Activated CD4-positive, alpha-beta T cell treated with anti-CD3 and anti-CD28 coated beads, Interleukin-2, Interleukin-6, amounts not matched to agents 100 ng/mL and 50 ng/mL, durations not matched to agents 16 hours and 8 hours (primary cell): ENCODE measurements at regions not wholly inside any gene's neighbourhood (a gene's known extent, or its start where the extent isn't known, plus 50 kb on each side); places are given as distances from the start of the nearest gene placed in this dataset.

Experiments
- DNase-seq: peaks from one replicate; pipeline ENCODE4 v3.0.0-alpha.2; 2020

DNA sequence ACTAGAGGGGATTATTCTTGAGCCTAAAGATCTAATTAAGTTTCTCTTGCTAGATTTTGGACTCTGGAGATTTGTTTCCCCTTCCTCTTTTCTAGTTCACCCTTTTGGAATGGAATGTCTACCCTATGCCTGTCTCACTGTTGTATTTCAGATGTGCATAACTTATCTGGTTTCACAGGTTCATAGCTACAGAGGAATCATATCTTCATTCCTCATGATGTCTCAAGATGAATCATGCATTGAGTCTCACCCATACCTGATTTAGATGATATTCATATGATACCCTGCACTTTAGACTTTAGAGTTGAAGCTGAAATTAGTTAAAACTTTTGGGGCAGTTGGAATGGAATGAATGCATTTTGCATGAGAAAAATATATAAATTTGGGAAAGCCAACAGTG, 246.7 kb downstream of the HS3ST1 start:
- DNase-seq = no peak

DNA sequence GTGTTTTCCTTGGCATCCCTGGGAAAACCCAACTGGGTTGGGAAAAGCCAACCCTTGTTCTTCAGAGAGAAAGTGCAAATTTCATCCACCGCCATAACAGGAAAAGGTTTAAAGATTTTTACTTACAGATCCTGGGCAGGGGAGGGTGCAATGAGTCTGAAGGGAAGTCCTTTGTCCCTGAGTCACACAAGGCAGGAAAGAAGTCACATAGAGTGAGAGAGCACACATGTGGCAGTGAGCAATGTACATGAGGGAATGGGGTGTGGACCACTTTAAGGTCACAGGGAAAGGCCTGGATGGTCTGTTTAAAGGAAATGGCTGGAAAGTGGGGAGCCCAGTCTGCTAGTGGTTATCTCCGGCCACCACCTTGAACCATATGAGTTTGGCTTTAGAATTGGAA, 248.9 kb downstream of the HS3ST1 start:
- no peak for DNase-seq

DNA sequence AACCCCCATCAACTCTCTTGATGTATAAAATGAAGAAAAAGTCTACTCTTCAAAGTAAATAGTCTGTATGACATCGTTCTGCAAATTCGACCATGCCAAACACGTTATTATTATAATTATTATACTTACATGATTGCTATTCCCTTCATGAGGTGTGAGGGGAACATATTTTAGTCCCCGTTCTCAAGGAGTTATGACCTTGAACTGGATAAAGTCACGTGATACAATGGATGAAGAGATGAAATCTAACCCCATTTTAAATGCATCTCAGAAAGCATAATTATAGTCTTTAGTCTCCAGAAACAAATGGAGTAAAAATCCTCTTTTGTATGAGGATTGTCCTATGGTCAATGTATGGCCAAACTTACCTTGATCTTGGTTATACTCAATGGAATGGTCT, 250.3 kb downstream of the HS3ST1 start:
- DNase-seq = no peak

DNA sequence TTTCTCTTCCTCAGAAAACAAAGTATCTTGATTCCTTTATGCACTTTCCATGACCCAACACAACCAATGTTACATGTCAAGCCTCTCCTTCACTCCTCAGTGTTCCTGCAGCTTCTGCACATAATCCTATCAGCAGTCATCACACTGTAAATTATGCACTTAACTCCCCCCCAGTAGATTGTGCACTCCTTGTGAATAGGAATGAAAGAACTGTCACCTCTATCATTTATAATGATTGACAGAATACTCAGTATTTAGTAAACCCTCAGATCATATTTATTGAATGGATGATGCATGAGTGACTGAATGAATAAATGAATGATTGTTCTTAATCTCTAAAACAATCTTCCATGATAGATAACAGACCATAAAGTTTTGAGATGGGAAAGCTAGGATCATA, 253.3 kb downstream of the HS3ST1 start:
- no peak for DNase-seq

DNA sequence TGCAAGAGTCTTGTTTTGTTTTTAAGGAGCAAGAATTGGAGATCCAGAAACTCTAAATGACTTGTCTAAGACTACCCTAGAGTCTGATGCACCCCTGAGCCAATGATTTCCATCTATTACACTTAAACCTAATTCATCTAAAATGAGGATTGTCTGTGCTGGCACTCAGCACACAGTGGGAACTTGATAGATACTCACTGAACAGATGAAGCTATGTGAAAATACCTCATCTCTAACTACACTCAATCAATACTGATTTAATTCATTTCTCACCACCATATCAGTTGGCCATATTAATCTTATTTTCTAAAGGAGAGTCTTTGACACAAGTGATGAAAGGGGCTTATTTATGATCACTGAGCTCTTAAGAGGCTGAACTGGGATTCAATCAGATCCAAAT, 262.1 kb downstream of the HS3ST1 start:
- no peak for DNase-seq

DNA sequence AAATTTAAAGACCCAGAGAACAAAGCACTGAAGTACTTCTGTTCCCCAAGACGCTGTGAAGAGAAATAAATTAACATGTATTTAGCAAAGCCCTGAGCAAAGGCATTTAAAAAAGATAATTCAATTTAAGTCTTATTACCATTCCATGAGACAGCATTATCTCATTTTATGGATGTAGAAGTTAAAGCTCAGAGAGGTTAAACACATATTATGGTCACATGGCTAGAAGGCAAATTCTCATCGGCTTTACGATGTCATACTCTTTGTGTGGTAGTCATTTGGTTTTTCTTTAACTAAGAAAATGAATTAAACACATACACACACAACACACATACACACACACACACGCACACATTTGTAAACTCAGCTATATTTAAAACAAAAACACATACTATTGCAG, 262.7 kb downstream of the HS3ST1 start:
- no peak for DNase-seq

DNA sequence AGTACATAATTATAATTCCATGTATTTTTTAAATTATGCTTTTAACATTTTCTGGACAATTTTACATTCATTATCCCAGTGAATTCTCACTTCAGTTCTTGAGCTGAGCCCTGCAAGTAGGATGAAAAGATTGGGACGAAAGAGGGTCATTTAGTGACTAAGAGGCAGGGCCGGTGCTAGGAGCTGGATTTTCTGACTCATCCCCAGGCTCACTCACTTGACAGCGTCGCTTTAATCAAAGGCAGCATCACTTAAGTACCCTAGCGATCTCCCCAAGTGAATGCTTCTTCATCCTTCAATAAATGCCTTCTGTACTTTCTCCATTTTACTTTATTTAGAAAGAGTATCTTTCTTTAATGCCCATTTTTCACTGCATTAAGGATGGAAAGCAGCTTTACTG, 263.6 kb downstream of the HS3ST1 start:
- no peak for DNase-seq

DNA sequence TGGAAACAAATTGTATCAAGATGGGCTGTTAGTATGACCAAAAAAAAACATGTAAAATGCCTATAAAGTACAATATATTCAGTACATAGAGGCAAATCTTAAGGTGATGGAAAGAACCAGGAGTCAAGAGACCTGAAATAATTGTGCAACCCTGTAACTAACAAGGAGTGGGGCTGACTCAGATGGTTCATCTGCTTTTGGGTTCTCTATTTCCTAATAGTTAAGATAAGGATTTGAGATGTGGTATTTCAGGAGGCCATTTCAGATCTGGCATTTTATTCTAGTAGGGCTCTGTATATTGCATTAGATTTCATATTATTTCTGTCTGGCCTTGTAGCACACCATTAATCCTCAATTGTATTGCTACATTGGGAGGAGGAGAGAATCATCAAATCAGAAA, 268.4 kb downstream of the HS3ST1 start:
- DNase-seq = no peak

DNA sequence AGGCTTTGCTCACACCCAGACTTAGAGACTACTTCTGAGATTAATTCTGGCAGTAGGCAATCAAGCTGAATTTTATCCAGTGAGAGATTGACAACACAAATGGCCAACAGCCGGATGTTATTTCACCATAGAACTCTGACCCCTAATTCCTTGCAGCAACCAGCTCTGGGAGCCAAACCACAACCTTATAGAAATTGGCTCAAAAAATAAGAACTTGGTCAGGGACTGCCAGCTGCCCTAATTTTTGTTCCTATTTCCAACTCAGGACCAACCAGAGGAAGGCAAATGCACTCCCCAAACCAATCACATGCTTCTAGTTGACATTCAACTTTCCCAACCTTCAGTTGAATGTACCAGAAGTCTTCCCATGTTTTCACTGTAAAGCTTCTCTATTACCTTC, 269.7 kb downstream of the HS3ST1 start:
- DNase-seq = no peak

DNA sequence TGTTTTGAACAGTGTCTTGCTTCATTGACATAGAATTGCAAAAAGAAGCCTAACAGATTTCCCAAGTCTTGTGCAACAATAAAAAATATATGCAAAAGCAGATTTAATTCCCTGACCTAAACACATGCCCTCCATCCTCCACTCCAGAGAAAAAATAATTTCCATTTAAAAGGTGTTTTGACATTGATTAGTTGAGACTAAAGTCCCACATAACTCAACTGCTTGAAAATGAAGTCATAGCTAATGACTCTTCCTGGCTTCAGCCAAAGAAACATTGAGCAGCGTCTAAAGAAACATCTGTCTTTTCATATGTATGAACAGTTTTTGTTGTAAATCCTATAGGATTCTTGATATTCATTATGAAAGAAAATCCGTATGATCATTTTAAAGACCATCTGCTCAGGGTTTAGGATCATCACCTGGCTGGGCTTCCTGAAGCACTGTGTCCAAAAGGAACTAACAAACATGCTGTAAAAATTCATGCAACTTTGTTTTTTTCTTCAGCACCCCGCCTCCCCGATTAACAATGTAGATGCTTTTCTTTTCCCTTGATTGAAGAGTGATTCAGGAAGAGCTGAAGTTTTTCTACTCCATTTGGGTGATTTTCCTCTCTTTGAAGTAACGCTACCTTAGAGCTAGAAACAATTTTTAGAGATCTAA, 273.4 kb downstream of the HS3ST1 start:
- DNase-seq = no peak

DNA sequence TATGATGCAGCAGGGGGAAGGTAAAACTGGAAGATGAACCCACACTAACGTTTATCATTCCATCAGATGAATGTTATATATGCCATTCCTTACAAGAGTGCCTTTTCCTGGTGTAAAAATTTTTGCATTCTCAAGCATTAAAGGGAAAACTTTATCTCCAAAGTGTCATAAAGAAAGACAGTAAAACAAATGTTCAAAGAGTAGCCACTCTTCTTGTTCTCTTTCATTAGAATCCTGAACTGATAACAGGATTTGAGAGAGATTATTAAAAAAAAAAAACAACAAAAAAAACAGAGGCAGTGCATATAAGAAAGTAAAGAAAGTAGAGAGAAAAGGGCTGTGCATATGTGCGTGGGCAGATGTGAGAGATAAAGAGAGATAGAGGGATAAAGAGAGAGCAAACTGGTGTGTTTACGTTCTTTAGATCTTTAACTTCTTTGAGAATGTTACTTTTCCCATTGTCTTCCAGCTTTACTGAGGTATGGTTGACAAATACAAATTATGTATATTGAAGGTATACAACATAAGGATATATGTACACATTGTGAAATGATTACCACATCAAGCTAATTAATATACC, 275.4 kb downstream of the HS3ST1 start:
- DNase-seq = no peak

DNA sequence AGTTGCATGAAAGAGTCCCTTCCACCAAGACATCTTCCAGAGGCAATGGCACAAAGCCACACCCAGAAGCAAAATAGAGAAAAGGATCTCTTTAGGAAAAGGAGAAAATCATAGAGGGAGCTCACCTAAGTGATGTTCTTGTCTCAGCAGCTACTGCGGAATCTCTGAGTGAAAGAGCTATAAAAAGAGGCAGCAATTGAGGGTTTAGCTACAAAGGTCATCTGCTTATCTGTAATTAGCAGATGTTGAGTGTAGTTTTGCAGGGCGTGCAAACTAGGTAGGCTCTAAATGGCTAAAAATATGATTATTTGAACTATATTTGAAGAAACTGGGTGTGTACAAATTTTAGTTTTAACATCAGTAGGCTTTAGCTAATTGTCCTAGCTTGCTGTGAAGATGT, 276.0 kb downstream of the HS3ST1 start:
- DNase-seq = no peak

DNA sequence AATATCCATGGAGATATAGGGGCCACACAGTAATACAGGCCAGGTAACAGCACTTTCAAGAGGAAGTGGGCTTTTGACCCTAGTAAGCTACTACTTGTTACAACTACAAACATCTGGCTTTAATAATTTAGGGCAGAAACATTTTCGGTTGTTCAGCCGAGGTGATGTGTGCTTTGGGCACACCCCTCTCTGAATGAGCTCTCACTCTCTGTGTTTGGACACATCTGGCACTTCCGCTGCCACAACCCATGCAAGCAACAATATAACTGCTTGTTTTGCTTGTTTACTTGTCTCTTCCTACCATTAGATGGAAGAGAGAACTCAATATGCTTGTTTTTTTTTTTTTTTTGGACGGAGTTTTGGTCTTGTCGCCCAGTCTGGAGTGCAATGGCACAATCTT, 277.2 kb downstream of the HS3ST1 start:
- DNase-seq = no peak

DNA sequence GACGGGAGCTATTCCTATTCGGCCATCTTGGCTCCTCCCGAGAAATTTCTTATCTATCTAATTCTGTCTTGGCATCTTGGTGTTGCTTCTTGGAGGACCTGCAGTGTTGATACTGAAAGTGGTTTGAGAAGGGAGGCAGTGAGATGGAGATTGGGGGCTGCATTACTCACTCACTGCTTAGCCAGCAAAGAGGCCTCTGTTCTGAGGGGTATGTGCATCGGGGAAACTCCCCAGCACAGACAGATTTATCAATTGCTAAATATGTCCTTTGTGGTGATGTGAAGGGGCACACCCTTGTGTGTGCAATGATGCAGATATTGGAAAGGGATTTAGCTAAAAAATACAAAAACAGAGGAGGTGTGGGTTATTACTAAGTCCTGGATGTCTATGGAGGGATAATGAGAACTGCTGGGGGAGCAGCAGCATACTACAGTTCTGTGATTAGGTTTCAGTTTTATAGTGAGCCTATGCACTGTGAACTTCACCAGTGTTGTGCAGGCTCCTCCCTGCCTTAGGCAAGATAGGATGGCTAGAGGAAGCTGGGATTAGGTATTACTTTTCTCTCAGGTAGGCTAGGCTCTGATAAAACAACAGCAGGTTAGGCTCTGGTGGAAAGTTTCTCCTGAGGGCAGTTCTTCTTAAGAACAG, 279.0 kb downstream of the HS3ST1 start:
- no peak for DNase-seq

DNA sequence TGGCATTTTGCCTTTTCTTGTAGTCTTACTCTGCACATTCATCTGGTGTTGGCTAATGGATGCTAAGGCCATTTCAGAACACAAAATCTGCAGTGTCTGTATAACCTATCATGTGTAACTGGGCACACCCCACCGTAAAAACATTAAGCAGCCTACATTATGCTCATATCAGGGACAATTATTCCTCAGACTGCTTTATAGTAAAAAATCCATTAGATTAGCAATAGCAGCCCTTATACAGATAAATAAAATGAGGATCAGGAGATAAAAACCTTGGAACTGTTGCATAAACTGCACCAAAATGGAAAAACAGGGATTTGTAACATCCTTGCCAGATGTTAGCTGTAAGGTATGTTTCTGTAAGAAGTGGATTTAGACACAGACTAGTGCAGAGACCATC, 288.8 kb downstream of the HS3ST1 start:
- no peak for DNase-seq

DNA sequence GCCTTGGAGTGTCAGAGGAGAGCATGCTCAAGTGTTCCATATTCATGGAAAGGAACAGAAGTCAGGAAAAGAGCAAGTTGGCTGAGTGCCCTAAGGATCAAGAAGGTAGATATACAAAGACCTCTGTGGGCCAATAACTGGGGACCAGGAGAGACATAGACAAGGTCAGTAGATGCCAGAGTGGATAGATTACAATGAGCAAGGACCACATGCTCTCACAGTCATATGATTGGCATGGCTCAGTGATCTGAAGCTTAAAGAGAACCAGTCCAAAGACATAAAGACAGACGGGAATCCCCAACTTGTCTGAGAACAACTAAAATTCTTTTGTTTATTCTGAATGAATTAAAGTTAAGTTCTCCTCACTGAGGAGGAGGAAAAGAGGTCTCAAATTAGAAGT, 289.7 kb downstream of the HS3ST1 start:
- no peak for DNase-seq

DNA sequence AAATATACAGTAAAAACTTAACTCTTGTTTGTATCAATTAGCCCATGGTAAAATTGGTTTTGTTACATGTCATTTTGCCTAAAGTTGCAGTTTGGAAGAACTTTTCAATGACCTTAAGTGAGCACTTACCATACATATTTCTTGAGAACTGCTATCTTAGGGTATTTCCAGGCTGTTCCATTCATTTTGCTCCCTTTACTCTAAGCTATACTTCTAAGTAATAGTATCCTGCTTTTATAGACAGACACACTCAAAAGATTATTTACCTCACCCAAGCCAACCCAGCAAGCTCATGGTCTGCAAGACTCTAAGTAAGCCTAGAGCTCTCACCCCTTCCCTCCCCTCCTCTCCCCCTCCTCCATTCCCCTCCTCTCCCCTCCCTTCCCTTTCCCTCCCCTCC, 294.0 kb downstream of the HS3ST1 start:
- DNase-seq = no peak

DNA sequence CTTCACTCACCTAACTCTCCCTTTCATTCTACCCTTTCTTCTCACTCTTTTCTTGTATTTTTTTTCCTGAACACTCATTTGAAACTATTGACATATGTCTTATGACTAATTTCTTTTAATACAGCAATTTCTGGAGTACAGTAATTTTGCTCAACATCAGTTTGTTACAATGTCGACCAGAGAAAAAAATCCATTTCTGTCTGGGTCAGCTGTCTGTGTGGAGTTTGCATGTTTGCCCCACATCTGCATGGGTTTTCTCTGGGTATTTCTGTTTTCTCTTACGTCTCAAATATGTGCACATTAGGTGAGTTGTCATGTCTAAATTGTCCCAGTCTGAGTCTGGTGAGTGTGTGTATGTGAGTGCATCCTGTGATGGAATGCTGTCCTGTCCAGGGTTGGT, 294.8 kb downstream of the HS3ST1 start:
- no peak for DNase-seq

DNA sequence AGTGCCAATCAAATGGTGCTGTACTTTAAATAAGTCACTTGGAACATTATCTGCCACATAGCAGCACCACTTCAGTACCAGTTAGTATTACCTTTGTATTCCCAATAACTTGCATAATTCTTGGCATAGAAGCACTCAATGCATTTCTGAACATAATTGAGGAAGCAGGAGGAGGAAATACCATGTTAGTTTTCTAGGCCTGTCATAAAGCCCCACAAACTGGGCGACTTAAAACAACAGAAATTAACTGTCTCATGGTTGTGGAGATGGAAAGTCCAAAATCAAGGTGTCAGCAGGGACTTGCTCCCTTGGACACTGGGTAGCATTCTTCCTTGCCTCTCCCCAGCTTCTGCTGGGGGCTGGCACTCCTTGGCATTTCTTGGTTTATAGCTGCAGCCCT, 296.2 kb downstream of the HS3ST1 start:
- DNase-seq = no peak

DNA sequence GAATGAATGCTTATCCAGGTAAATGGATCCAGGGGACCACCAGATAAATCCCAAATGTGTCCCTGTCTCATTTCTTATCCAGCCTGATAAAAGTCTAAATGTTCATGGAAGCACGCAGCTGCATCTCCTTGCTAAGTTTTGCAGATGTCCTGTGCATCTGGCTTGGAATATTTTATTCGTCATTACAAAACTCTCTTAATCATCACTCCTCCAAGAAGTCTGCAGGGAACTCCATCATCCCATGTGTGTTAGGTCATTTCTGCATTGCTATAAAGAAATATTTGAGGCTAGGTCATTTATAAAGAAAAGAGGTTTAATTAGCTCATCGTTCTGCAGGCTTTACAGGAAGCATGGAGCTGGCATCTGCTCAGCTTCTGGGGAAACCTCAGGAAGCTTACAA, 297.2 kb downstream of the HS3ST1 start:
- DNase-seq = no peak

DNA sequence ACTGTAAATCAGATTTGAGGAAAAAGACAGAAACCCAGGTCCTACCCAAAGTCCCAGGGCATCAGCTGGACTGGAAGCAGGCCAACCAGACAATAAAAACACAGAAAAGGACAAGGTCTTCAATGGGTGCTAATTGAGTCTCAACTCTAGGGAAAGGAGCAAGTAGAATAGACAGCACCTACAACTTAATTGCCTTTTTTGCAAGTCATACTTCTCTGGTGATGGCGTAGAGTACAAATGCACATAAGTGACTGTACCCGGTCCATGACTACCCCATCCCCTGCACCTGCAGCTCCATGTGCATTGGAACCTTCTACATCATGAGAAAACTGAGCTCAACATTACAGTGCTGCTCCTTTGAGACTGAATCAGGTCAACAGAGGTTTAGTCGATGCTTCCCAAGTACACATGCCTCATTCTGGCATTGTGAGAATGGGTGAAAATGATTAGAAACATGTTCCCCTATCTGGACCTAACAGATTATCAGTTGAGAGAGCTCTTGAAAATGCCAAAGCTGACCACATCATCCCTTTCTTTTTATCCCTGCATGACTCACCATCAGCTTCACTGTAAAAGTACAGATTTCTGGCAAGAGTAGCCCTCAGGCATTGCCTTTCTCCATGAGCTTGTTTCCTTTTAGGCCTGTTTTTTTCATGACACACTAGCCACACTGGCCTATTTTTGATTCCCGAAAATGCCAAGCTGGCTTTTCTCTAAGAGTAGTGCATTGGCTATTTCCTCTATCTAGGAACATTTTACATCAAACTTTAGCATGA, 298.3 kb downstream of the HS3ST1 start:
- DNase-seq = no peak

DNA sequence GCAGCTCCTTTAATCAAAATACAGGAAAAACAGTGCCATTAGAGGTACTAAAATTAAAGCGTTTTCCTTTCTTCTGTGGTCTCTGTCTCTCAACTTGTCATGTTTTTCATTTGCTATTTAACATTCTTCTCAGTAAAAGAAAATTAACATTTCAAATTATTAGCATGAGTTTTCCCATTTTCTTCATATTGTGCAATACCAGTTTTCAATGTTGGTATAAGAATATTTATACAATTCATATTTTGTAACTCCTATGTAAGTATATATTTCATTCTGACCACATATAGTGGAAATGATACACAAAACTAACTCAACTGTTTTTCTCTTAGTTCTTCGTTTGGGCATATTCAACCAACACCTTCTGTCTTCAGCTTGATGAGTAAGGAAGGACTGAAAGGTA, 308.3 kb downstream of the HS3ST1 start:
- DNase-seq = no peak

DNA sequence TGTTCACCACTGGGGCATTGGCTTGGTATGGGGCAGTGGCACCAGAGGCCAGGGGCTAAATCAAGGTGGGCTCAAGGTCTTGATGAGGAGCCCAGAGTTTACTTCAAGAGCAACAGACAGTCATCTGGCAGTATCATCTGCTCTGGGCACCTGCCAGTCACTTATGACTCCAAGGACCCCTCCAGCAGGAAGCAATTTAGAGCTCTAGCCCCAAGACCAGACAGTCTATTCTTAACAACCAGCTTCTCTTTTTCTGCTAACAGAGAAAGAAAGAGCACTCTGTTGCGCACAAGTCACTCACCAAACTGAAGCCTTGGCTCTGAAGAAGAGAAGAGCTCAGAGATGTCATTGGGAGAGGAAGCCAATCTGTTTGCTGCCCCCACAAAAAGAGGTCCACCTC, 309.2 kb downstream of the HS3ST1 start:
- DNase-seq = no peak

DNA sequence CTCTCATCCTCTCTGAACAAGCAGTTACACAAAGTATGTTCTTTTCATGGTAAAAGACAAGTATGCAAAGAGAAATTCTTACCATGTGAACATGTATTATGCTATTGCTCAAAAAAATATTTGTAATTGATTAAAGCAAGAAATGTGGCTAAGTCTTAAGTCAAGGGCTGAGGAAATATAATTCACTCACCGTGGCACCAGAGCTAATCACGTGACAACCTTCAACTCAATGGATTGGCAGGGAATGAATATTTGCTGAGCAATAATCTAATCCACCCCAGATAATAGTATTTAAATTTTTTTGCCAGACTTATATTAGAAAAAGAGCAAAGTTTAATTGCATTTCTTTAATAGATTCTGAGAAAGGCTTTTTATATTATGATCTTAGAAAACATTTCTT, 310.2 kb downstream of the HS3ST1 start:
- DNase-seq = no peak
